GM10266 (cell line): ENCODE measurements at regions not wholly inside any gene's neighbourhood (a gene's known extent, or its start where the extent isn't known, plus 50 kb on each side); places are given as distances from the start of the nearest gene placed in this dataset.

ENCODE experiments used
- DNase-seq: peaks from one replicate; pipeline ENCODE4 v3.0.0; 2012; ENCODE audit errors: extremely low spot score
- CTCF ChIP-seq: IDR thresholded peaks from 2 replicates; pipeline ENCODE4 v1.5.1; 2012; ENCODE audit warnings: mild to moderate bottlenecking, low read depth; ENCODE audit not compliant: control insufficient read depth, insufficient read depth; ENCODE audit errors: missing control alignments

- no peak for DNase-seq
- TF ChIP-seq CTCF, result no peak
These were observed 165.5 kb downstream of the MDFIC start for GRCh38 chr7:115087437-115087836.

GRCh38 chr7:115086146-115086841, 164.4 kb downstream of the MDFIC start:
- no peak for TF ChIP-seq CTCF
- no peak for DNase-seq

GRCh38 chr7:115085421-115085820, 163.5 kb downstream of the MDFIC start:
- TF ChIP-seq CTCF, result no peak
- no peak for DNase-seq

- TF ChIP-seq CTCF, result no peak
- no peak for DNase-seq
These were observed 162.0 kb downstream of the MDFIC start for GRCh38 chr7:115083935-115084334.

- TF ChIP-seq CTCF, result no peak
- no peak for DNase-seq
These were observed 159.9 kb downstream of the MDFIC start for GRCh38 chr7:115081772-115082171.

- DNase-seq, result no peak
- TF ChIP-seq CTCF, result no peak
These were observed 157.0 kb downstream of the MDFIC start for GRCh38 chr7:115078851-115079250.

GRCh38 chr7:115078386-115078785, 156.5 kb downstream of the MDFIC start:
- no peak for DNase-seq
- TF ChIP-seq CTCF, result no peak
